H9 (cell line): ENCODE measurements at regions not wholly inside any gene's neighbourhood (a gene's known extent, or its start where the extent isn't known, plus 50 kb on each side); places are given as distances from the start of the nearest gene placed in this dataset.

Experiments
- DNase-seq: peaks from one replicate; pipeline ENCODE4 v3.0.0-alpha.2; 2017
- H2AFZ ChIP-seq: one replicate; pipeline ENCODE4 v1.6.1; 2013; ENCODE audit warnings: mild to moderate bottlenecking, low read length, control low read depth, moderate library complexity
- H2AK5ac ChIP-seq: 2 replicates; pipeline ENCODE4 v1.6.1; 2013; ENCODE audit warnings: low read length, control low read depth, mixed read lengths; ENCODE audit not compliant: insufficient read length
- H2BK120ac ChIP-seq: one replicate; pipeline ENCODE4 v1.6.1; 2013; ENCODE audit warnings: low read depth, mild to moderate bottlenecking, low read length, control low read depth, inconsistent platforms; ENCODE audit not compliant: poor library complexity, severe bottlenecking
- H2BK12ac ChIP-seq: 2 replicates; pipeline ENCODE4 v1.6.1; 2013; ENCODE audit warnings: low read length, control low read depth, mixed read lengths, low read depth; ENCODE audit not compliant: insufficient read length
- H2BK15ac ChIP-seq: 2 replicates; pipeline ENCODE4 v1.6.1; 2013; ENCODE audit warnings: low read depth, low read length, control low read depth
- H2BK20ac ChIP-seq: one replicate; pipeline ENCODE4 v1.6.1; 2013; ENCODE audit warnings: low read depth, mild to moderate bottlenecking, low read length, control low read depth, inconsistent platforms; ENCODE audit not compliant: poor library complexity, severe bottlenecking
- H2BK5ac ChIP-seq: 2 replicates; pipeline ENCODE4 v1.6.1; 2013; ENCODE audit warnings: low read length, control low read depth, mixed read lengths; ENCODE audit not compliant: insufficient read length
- H3K14ac ChIP-seq: 2 replicates; pipeline ENCODE4 v1.6.1; 2013; ENCODE audit warnings: low read length, control low read depth; ENCODE audit not compliant: insufficient read depth
- H3K18ac ChIP-seq: 2 replicates; pipeline ENCODE4 v1.6.1; 2013; ENCODE audit warnings: low read depth, mild to moderate bottlenecking, mixed read lengths, low read length, control low read depth; ENCODE audit not compliant: insufficient read length
- H3K23ac ChIP-seq: 2 replicates; pipeline ENCODE4 v1.6.1; 2013; ENCODE audit warnings: low read length, control low read depth, mixed read lengths, low read depth; ENCODE audit not compliant: insufficient read length
- H3K23me2 ChIP-seq: 2 replicates; pipeline ENCODE4 v1.6.1; 2013; ENCODE audit warnings: low read depth, mild to moderate bottlenecking, mixed read lengths, low read length, control low read depth; ENCODE audit not compliant: insufficient read length, poor library complexity, severe bottlenecking
- H3K27ac ChIP-seq: 2 replicates; pipeline ENCODE4 v1.5.1; 2013; ENCODE audit warnings: low read length, control low read depth, mixed read lengths, low read depth; ENCODE audit not compliant: insufficient read length
- H3K27me3 ChIP-seq: 2 replicates; pipeline ENCODE4 v1.6.1; 2013; ENCODE audit warnings: low read length, control low read depth, inconsistent platforms; ENCODE audit not compliant: insufficient read depth
- H3K4ac ChIP-seq: 2 replicates; pipeline ENCODE4 v1.6.1; 2013; ENCODE audit warnings: low read depth, mild to moderate bottlenecking, control low read depth, inconsistent platforms, low read length, moderate library complexity
- H3K4me1 ChIP-seq: 2 replicates; pipeline ENCODE4 v1.6.1; 2013; ENCODE audit warnings: low read length, control low read depth, inconsistent platforms; ENCODE audit not compliant: insufficient read depth
- H3K4me2 ChIP-seq: 2 replicates; pipeline ENCODE4 v1.6.1; 2013; ENCODE audit warnings: low read length, control low read depth, mixed read lengths; ENCODE audit not compliant: insufficient read length, insufficient read depth
- H3K56ac ChIP-seq: 2 replicates; pipeline ENCODE4 v1.6.1; 2013; ENCODE audit warnings: low read depth, mild to moderate bottlenecking, mixed read lengths, low read length, control low read depth; ENCODE audit not compliant: insufficient read length
- H3K79me1 ChIP-seq: 2 replicates; pipeline ENCODE4 v1.6.1; 2013; ENCODE audit warnings: low read depth, mild to moderate bottlenecking, moderate library complexity, low read length, control low read depth, inconsistent platforms; ENCODE audit not compliant: insufficient read depth, poor library complexity, severe bottlenecking
- H3K79me2 ChIP-seq: 2 replicates; pipeline ENCODE4 v1.6.1; 2013; ENCODE audit warnings: low read length, control low read depth, inconsistent platforms; ENCODE audit not compliant: insufficient read depth
- H3K9ac ChIP-seq: 2 replicates; pipeline ENCODE4 v1.6.1; 2013; ENCODE audit warnings: low read length, control low read depth, mixed read lengths; ENCODE audit not compliant: insufficient read length; ENCODE audit errors: extremely low read depth
- H3K9me3 ChIP-seq: one replicate; pipeline ENCODE4 v1.6.1; 2013; ENCODE audit warnings: low read depth, low read length, inconsistent platforms; ENCODE audit not compliant: control insufficient read depth
- H3T11ph ChIP-seq: one replicate; pipeline ENCODE4 v1.6.1; 2013; ENCODE audit warnings: mild to moderate bottlenecking, low read length, control low read depth, inconsistent platforms
- H4K20me1 ChIP-seq: one replicate; pipeline ENCODE4 v1.6.1; 2013; ENCODE audit not compliant: control insufficient read depth, insufficient read length, insufficient read depth
- H4K5ac ChIP-seq: 2 replicates; pipeline ENCODE4 v1.6.1; 2013; ENCODE audit warnings: low read depth, mild to moderate bottlenecking, mixed read lengths, low read length, control low read depth; ENCODE audit not compliant: insufficient read length
- H4K8ac ChIP-seq: replicated peaks from 2 replicates; pipeline ENCODE4 v1.6.1; 2013; ENCODE audit warnings: low read length, control low read depth, mixed read lengths, low read depth; ENCODE audit not compliant: insufficient read length
- H4K91ac ChIP-seq: 2 replicates; pipeline ENCODE4 v1.6.1; 2013; ENCODE audit warnings: low read depth, mild to moderate bottlenecking, moderate library complexity, mixed read lengths, low read length, control low read depth; ENCODE audit not compliant: insufficient read length
- H3K27ac Mint-ChIP-seq, 3 experiments: 2 replicates in 2 of 3; 3 replicates in 1 of 3; pipeline ENCODE4 v1.8.0; 2020 to 2021; ENCODE audit warnings: mixed read lengths in 3 of 3, mild to moderate bottlenecking in 1 of 3, moderate library complexity in 1 of 3
- H3K27me3 Mint-ChIP-seq: 2 replicates; pipeline ENCODE4 v1.8.0; 2021; ENCODE audit warnings: low read depth, mild to moderate bottlenecking, moderate library complexity, mixed read lengths
- H3K36me3 Mint-ChIP-seq, 3 experiments: 2 replicates in 2 of 3; 3 replicates in 1 of 3; pipeline ENCODE4 v1.8.0; 2020 to 2021; ENCODE audit warnings: low read depth in 3 of 3, mixed read lengths in 3 of 3; ENCODE audit not compliant: insufficient read depth in 1 of 3
- H3K4me1 Mint-ChIP-seq, 2 experiments: 2 replicates each; pipeline ENCODE4 v1.8.0; 2020; ENCODE audit warnings: mixed read lengths in 2 of 2
- H3K4me3 Mint-ChIP-seq, 2 experiments: 2 replicates in 1 of 2; 3 replicates in 1 of 2; pipeline ENCODE4 v1.8.0; 2020 to 2021; ENCODE audit warnings: mild to moderate bottlenecking in 2 of 2, mixed read lengths in 2 of 2, moderate library complexity in 1 of 2
- H3K9me3 Mint-ChIP-seq, 2 experiments: 2 replicates in 1 of 2; 3 replicates in 1 of 2; pipeline ENCODE4 v1.8.0; 2020; ENCODE audit warnings: mild to moderate bottlenecking in 2 of 2, mixed read lengths in 2 of 2, moderate library complexity in 1 of 2
- CTCF ChIP-seq: fragments of 200-600 bp; sonication (generic); conservative IDR thresholded peaks from 3 replicates; pipeline ENCODE4 v1.8.0; 2021; ENCODE audit warnings: antibody characterized with exemption, mild to moderate bottlenecking
- WGBS: extraction: QIAGEN DNeasy Blood & Tissue Kit; methylation state at CpG from one replicate; pipeline ENCODE4 v1.1.7; 2013; ENCODE audit warnings: missing lambda C conversion rate, low lambda C conversion rate, mixed read lengths; ENCODE audit not compliant: insufficient read length; ENCODE audit errors: extremely low coverage; 5-methylcytosine and 5-hydroxymethylcytosine counted together

- H4K20me1 ChIP-seq: no peaks in the 10 kb centered on the region
- no peaks in the 10 kb centered on the region for H3K27me3 ChIP-seq
- Mint-ChIP-seq H3K4me1 (peaks cover 15 to 18% of the 10 kb centered on the region in 2 experiments), H3K27me3 (no peaks in the 10 kb centered on the region; the same call in none of the 2 replicates), H3K9me3 (no peaks in the 10 kb centered on the region), H3K4me3 (no peak overlapping the region), H3K36me3 (no peaks in the 10 kb centered on the region), H3K27ac (no peak overlapping the region; a peak in 1 of 7 replicates)
- H2AFZ ChIP-seq: no peak overlapping the region
- H3K9me3 ChIP-seq: no peaks in the 10 kb centered on the region
- no peak overlapping the region for H4K5ac ChIP-seq
- H2BK15ac ChIP-seq: no peak overlapping the region
- no peak overlapping the region for H3K56ac ChIP-seq
- H3K4ac ChIP-seq: no peak overlapping the region
- no CpG with 5 or more reads among the region's 5 CpGs for WGBS
- no peak overlapping the region for H3K14ac ChIP-seq
- no peak for TF ChIP-seq CTCF
- H3K4me2 ChIP-seq: no peak overlapping the region
- H2BK12ac ChIP-seq: no peak overlapping the region
- H3K4me1 ChIP-seq: no peaks in the 10 kb centered on the region
- no peak overlapping the region for H2BK120ac ChIP-seq
- no peak overlapping the region for H4K8ac ChIP-seq
- no peak overlapping the region for H3T11ph ChIP-seq
- H2BK20ac ChIP-seq: no peak overlapping the region
- H3K9ac ChIP-seq: no peak overlapping the region
- no peak overlapping the region for H2AK5ac ChIP-seq
- no peaks in the 10 kb centered on the region for H3K79me2 ChIP-seq
- H3K27ac ChIP-seq: no peak overlapping the region
- H3K23me2 ChIP-seq: no peaks in the 10 kb centered on the region
- DNase-seq: no peak
- no peaks in the 10 kb centered on the region for H3K79me1 ChIP-seq
- no peak overlapping the region for H2BK5ac ChIP-seq
- no peak overlapping the region for H4K91ac ChIP-seq
- H3K18ac ChIP-seq: no peak overlapping the region
- no peak overlapping the region for H3K23ac ChIP-seq
Measured at GRCh38 chr19:32168606-32169005, 176.8 kb upstream of the ZNF507 start.
